SH-SY5Y (cell line): ENCODE measurements at regions not wholly inside any gene's neighbourhood (a gene's known extent, or its start where the extent isn't known, plus 50 kb on each side); places are given as distances from the start of the nearest gene placed in this dataset.

ENCODE experiments used
- GATA2 ChIP-seq: IDR thresholded peaks from 2 replicates; pipeline ENCODE4 v1.6.1; 2011; ENCODE audit warnings: mild to moderate bottlenecking, low read depth, low read length
- GATA3 ChIP-seq: IDR thresholded peaks from 2 replicates; pipeline ENCODE4 v1.6.1; 2011; ENCODE audit warnings: low read depth, mild to moderate bottlenecking, low read length, moderate library complexity

GRCh38 chr13:80642641-80643040 lies 301.7 kb upstream of the SPRY2 start:
- no peak for TF ChIP-seq GATA3
- no peak for TF ChIP-seq GATA2

GRCh38 chr13:80633251-80633650 lies 292.3 kb upstream of the SPRY2 start:
- TF ChIP-seq GATA2, result no peak
- no peak for TF ChIP-seq GATA3

- TF ChIP-seq GATA2, result no peak
- TF ChIP-seq GATA3, result no peak
Observed at GRCh38 chr13:80630685-80631121, 289.8 kb upstream of the SPRY2 start.

GRCh38 chr13:80618781-80619180 lies 277.9 kb upstream of the SPRY2 start:
- no peak for TF ChIP-seq GATA3
- TF ChIP-seq GATA2, result no peak

- TF ChIP-seq GATA3 (no peak), GATA2 (no peak)
Observed at GRCh38 chr13:80612804-80613203, 271.9 kb upstream of the SPRY2 start.

- no peak for TF ChIP-seq GATA3
Observed at GRCh38 chr13:80611310-80611709, 270.4 kb upstream of the SPRY2 start.

GRCh38 chr13:80605716-80606115 lies 264.8 kb upstream of the SPRY2 start:
- TF ChIP-seq GATA3 (no peak), GATA2 (no peak)

- no peak for TF ChIP-seq GATA3
- no peak for TF ChIP-seq GATA2
Observed at GRCh38 chr13:80605011-80605410, 264.1 kb upstream of the SPRY2 start.

GRCh38 chr13:80604098-80604497 lies 263.2 kb upstream of the SPRY2 start:
- no peak for TF ChIP-seq GATA2
- no peak for TF ChIP-seq GATA3

GRCh38 chr13:80603351-80603750 lies 262.4 kb upstream of the SPRY2 start:
- TF ChIP-seq GATA2 (no peak), GATA3 (no peak)

GRCh38 chr13:80599765-80600164 lies 258.8 kb upstream of the SPRY2 start:
- TF ChIP-seq GATA3, result no peak
- TF ChIP-seq GATA2, result no peak

- no peak for TF ChIP-seq GATA3
Observed at GRCh38 chr13:80598189-80598588, 257.3 kb upstream of the SPRY2 start.

- TF ChIP-seq GATA3, result no peak
- TF ChIP-seq GATA2, result no peak
Observed at GRCh38 chr13:80591976-80592740, 251.2 kb upstream of the SPRY2 start.

GRCh38 chr13:80590551-80590950 lies 249.6 kb upstream of the SPRY2 start:
- TF ChIP-seq GATA2, result no peak
- TF ChIP-seq GATA3, result no peak

GRCh38 chr13:80586356-80586755 lies 245.4 kb upstream of the SPRY2 start:
- TF ChIP-seq GATA3, result no peak
- TF ChIP-seq GATA2, result no peak

- TF ChIP-seq GATA2, result no peak
- no peak for TF ChIP-seq GATA3
Observed at GRCh38 chr13:80585531-80585930, 244.6 kb upstream of the SPRY2 start.
